ENCODE measurements at regions not wholly inside any gene's neighbourhood (a gene's known extent, or its start where the extent isn't known, plus 50 kb on each side); places are given as distances from the start of the nearest gene placed in this dataset.
"Not testable (repeated sequence)": the region's sequence is repeated elsewhere in the genome, so short reads cannot be mapped to it uniquely, and the experiment has no call there.

DNA sequence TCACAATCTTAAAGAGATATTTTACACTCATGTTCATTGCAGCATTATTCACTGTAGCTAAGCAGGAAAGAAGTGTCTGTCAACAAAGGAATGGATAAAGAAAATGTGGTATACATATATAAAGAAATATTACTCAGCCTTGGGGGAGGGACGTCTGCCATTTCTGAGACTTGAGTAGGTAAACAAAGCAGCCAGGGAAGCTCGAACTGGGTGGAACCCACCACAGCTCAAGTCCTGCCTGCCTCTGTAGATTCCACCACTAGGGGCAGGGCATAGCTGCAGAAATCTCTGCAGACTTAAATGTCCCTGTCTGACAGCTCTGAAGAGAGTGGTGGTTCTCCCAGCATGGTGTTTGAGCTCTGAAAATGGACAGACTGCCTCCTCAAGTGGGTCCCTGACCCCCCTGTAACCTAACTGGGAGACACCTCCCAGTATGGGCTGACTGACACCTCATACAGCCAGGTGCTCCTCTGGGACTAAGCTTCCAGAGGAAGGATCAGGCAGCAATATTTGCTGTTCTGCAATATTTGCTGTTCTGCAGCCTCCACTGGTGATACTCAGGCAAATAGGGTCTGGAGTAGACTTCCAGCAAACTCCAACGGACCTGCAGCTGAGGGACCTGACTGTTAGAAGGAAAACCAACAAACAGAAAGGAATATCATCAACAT lies 183.3 kb upstream of the SSTR4 start:
- H3K9ac ChIP-seq (ENCODE audit: low read length); H3K79me1 ChIP-seq (ENCODE audit: low read length): not testable (repeated sequence)

GRCh38 chr20:22861231-22861980 lies 173.7 kb upstream of the SSTR4 start:
- H3K27me3 ChIP-seq (ENCODE audit: insufficient read depth, low read length, poor library complexity), result no peaks in the 10 kb centered on the region
- H3K79me2 ChIP-seq (ENCODE audit: control insufficient read depth, insufficient read depth, low read length), result no peaks in the 10 kb centered on the region
- no peak for DNase-seq
- H3K9ac ChIP-seq (ENCODE audit: low read length), result no peak overlapping the region
- H3K4me3 ChIP-seq (ENCODE audit: low read length), result no peak overlapping the region
- H3K4me1 ChIP-seq (ENCODE audit: control insufficient read depth, low read depth, low read length), result no peaks in the 10 kb centered on the region
- no peak overlapping the region for H3K4ac ChIP-seq (ENCODE audit: low read depth, low read length)
- H3K4me2 ChIP-seq (ENCODE audit: low read length), result no peak overlapping the region
- H3K79me1 ChIP-seq (ENCODE audit: low read length), result no peaks in the 10 kb centered on the region
- no peak overlapping the region for H2AK5ac ChIP-seq (ENCODE audit: low read length)
- H3K18ac ChIP-seq (ENCODE audit: low read length), result no peak overlapping the region
- no peak overlapping the region for H2BK120ac ChIP-seq (ENCODE audit: low read depth, low read length)
- WGBS (ENCODE audit: extremely low coverage, insufficient coverage, low lambda C conversion rate), result no CpG with 5 or more reads among the region's 11 CpGs
- H3K27ac ChIP-seq (ENCODE audit: low read depth, low read length), result no peak overlapping the region
- no peak overlapping the region for H3K23ac ChIP-seq (ENCODE audit: low read length)
- H3K56ac ChIP-seq (ENCODE audit: low read length), result no peak overlapping the region
- no peaks in the 10 kb centered on the region for H3K36me3 ChIP-seq (ENCODE audit: control insufficient read depth, insufficient read depth, low read length)
- H2BK5ac ChIP-seq (ENCODE audit: low read length), result no peak overlapping the region
- no peak overlapping the region for H2BK15ac ChIP-seq (replicated peaks; ENCODE audit: low read depth)
- no peak overlapping the region for H4K8ac ChIP-seq (ENCODE audit: low read depth, low read length)
- H4K5ac ChIP-seq (ENCODE audit: low read length), result no peak overlapping the region

More for the DNA sequence above, 183.3 kb upstream of the SSTR4 start:
- H4K8ac ChIP-seq (ENCODE audit: low read depth, low read length); H3K18ac ChIP-seq (ENCODE audit: low read length); H3K27ac ChIP-seq (ENCODE audit: low read depth, low read length); H2BK15ac ChIP-seq (replicated peaks; ENCODE audit: low read depth); H3K23ac ChIP-seq (ENCODE audit: low read length); H3K4me2 ChIP-seq (ENCODE audit: low read length); H3K56ac ChIP-seq (ENCODE audit: low read length); H4K5ac ChIP-seq (ENCODE audit: low read length); H3K4me1 ChIP-seq (ENCODE audit: control insufficient read depth, low read depth, low read length); H3K27me3 ChIP-seq (ENCODE audit: insufficient read depth, low read length, poor library complexity); H3K4me3 ChIP-seq (ENCODE audit: low read length); H2AK5ac ChIP-seq (ENCODE audit: low read length); H2BK5ac ChIP-seq (ENCODE audit: low read length); H3K79me2 ChIP-seq (ENCODE audit: control insufficient read depth, insufficient read depth, low read length); H2BK120ac ChIP-seq (ENCODE audit: low read depth, low read length); H3K4ac ChIP-seq (ENCODE audit: low read depth, low read length); H3K36me3 ChIP-seq (ENCODE audit: control insufficient read depth, insufficient read depth, low read length): not testable (repeated sequence)
- WGBS (ENCODE audit: extremely low coverage, insufficient coverage, low lambda C conversion rate), result no CpG with 5 or more reads among the region's 3 CpGs
- peak; percentile 81 for DNase-seq

GRCh38 chr20:22861990-22862389 lies 173.1 kb upstream of the SSTR4 start:
- no peak overlapping the region for H3K4me2 ChIP-seq (ENCODE audit: low read length)
- H3K79me1 ChIP-seq (ENCODE audit: low read length), result no peaks in the 10 kb centered on the region
- no peak overlapping the region for H2BK15ac ChIP-seq (replicated peaks; ENCODE audit: low read depth)
- H2BK5ac ChIP-seq (ENCODE audit: low read length), result no peak overlapping the region
- no peaks in the 10 kb centered on the region for H3K36me3 ChIP-seq (ENCODE audit: control insufficient read depth, insufficient read depth, low read length)
- H3K4me1 ChIP-seq (ENCODE audit: control insufficient read depth, low read depth, low read length), result no peaks in the 10 kb centered on the region
- H4K5ac ChIP-seq (ENCODE audit: low read length), result no peak overlapping the region
- DNase-seq, result no peak
- H3K27me3 ChIP-seq (ENCODE audit: insufficient read depth, low read length, poor library complexity), result no peaks in the 10 kb centered on the region
- WGBS (ENCODE audit: extremely low coverage, insufficient coverage, low lambda C conversion rate), result no CpG with 5 or more reads among the region's 10 CpGs
- H3K27ac ChIP-seq (ENCODE audit: low read depth, low read length), result no peak overlapping the region
- no peak overlapping the region for H3K23ac ChIP-seq (ENCODE audit: low read length)
- H2BK120ac ChIP-seq (ENCODE audit: low read depth, low read length), result no peak overlapping the region
- H3K9ac ChIP-seq (ENCODE audit: low read length), result no peak overlapping the region
- no peak overlapping the region for H2AK5ac ChIP-seq (ENCODE audit: low read length)
- H3K4ac ChIP-seq (ENCODE audit: low read depth, low read length), result no peak overlapping the region
- H3K56ac ChIP-seq (ENCODE audit: low read length), result no peak overlapping the region
- no peaks in the 10 kb centered on the region for H3K79me2 ChIP-seq (ENCODE audit: control insufficient read depth, insufficient read depth, low read length)
- H4K8ac ChIP-seq (ENCODE audit: low read depth, low read length), result no peak overlapping the region
- no peak overlapping the region for H3K18ac ChIP-seq (ENCODE audit: low read length)
- H3K4me3 ChIP-seq (ENCODE audit: low read length), result no peak overlapping the region

DNA sequence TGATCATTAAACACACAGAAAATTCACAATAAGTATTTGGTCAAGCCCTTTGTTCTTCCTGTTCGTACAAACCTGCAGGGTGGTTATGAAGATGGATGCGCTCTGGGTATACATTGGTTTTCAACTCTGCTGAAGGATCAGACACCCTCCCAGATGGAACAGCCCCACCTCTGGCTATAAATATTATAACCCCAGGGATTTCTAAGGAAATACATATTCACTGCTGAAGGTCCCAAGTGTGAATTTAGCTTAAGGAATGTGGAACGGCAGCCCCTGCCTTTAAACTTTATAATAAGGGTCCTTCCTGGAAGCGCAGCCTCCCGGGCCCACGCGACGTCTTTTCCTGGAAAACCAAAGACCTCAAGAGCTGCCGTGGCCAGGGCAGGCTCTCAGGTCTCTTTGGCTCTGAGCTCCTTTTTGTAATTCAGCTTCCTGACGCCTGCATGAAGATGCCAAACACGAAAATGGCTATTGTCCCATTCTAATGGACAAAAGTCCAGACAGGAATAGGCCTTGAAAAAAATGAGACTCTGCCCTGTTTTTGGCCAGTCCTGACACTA lies 172.4 kb upstream of the SSTR4 start:
- Histone ChIP-seq H3K18ac (ENCODE audit: low read length) (no peak overlapping the region), H2BK5ac (ENCODE audit: low read length) (no peak overlapping the region), H4K8ac (ENCODE audit: low read depth, low read length) (no peak overlapping the region), H3K27ac (ENCODE audit: low read depth, low read length) (no peak overlapping the region), H2AK5ac (ENCODE audit: low read length) (no peak overlapping the region), H3K79me1 (ENCODE audit: low read length) (no peaks in the 10 kb centered on the region), H3K4ac (ENCODE audit: low read depth, low read length) (no peak overlapping the region), H3K4me2 (ENCODE audit: low read length) (no peak overlapping the region), H2BK120ac (ENCODE audit: low read depth, low read length) (no peak overlapping the region), H3K27me3 (ENCODE audit: insufficient read depth, low read length, poor library complexity) (no peaks in the 10 kb centered on the region), H3K9ac (ENCODE audit: low read length) (no peak overlapping the region), H3K36me3 (ENCODE audit: control insufficient read depth, insufficient read depth, low read length) (no peaks in the 10 kb centered on the region), H3K4me3 (ENCODE audit: low read length) (no peak overlapping the region), H3K79me2 (ENCODE audit: control insufficient read depth, insufficient read depth, low read length) (no peaks in the 10 kb centered on the region), H3K56ac (ENCODE audit: low read length) (no peak overlapping the region), H3K4me1 (ENCODE audit: control insufficient read depth, low read depth, low read length) (no peaks in the 10 kb centered on the region), H2BK15ac (replicated peaks; ENCODE audit: low read depth) (no peak overlapping the region), H3K23ac (ENCODE audit: low read length) (no peak overlapping the region), H4K5ac (ENCODE audit: low read length) (no peak overlapping the region)
- DNase-seq, result no peak
- WGBS (ENCODE audit: extremely low coverage, insufficient coverage, low lambda C conversion rate), result no CpG with 5 or more reads among the region's 11 CpGs

DNA sequence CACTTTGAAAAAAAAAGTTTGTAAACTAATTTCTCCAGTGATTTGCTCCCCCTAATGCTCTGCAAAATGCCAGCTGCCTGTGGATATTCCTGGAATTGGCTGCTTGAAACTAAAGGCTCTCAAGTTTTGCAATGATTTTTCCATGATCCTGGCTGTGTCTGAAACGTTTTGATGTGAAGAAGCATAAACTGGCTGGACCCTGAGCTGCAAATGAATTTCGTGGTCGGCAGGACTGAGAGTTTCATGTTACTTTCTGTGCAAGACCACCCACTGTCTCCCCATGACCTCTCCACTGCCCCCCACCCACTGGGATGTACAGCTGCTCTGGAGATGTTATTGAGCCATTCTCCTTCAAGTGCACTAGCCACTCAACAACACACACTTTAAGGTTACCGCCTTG lies 171.3 kb upstream of the SSTR4 start:
- Histone ChIP-seq H2BK5ac (ENCODE audit: low read length) (no peak overlapping the region), H3K23ac (ENCODE audit: low read length) (no peak overlapping the region), H3K56ac (ENCODE audit: low read length) (no peak overlapping the region), H3K27ac (ENCODE audit: low read depth, low read length) (no peak overlapping the region), H3K9ac (ENCODE audit: low read length) (no peak overlapping the region), H3K4me3 (ENCODE audit: low read length) (no peak overlapping the region), H3K4me2 (ENCODE audit: low read length) (no peak overlapping the region), H3K18ac (ENCODE audit: low read length) (no peak overlapping the region), H3K27me3 (ENCODE audit: insufficient read depth, low read length, poor library complexity) (no peaks in the 10 kb centered on the region), H2AK5ac (ENCODE audit: low read length) (no peak overlapping the region), H4K8ac (ENCODE audit: low read depth, low read length) (no peak overlapping the region), H3K4ac (ENCODE audit: low read depth, low read length) (no peak overlapping the region), H3K79me2 (ENCODE audit: control insufficient read depth, insufficient read depth, low read length) (no peaks in the 10 kb centered on the region), H3K79me1 (ENCODE audit: low read length) (no peaks in the 10 kb centered on the region), H2BK120ac (ENCODE audit: low read depth, low read length) (no peak overlapping the region), H2BK15ac (replicated peaks; ENCODE audit: low read depth) (no peak overlapping the region), H4K5ac (ENCODE audit: low read length) (no peak overlapping the region), H3K36me3 (ENCODE audit: control insufficient read depth, insufficient read depth, low read length) (no peaks in the 10 kb centered on the region), H3K4me1 (ENCODE audit: control insufficient read depth, low read depth, low read length) (no peaks in the 10 kb centered on the region)
- WGBS (ENCODE audit: extremely low coverage, insufficient coverage, low lambda C conversion rate), result no CpG with 5 or more reads among the region's 4 CpGs
- no peak for DNase-seq

Measured in mesendoderm (in vitro differentiated cells).